ENCODE measurements at regions not wholly inside any gene's neighbourhood (a gene's known extent, or its start where the extent isn't known, plus 50 kb on each side); places are given as distances from the start of the nearest gene placed in this dataset.

GRCh38 chr1:4261327-4261726 lies 361.3 kb upstream of the C1orf174 start:
- TF ChIP-seq CTCF (IDR thresholded peaks at IDR 0.05) (no peak), POLR2A (IDR thresholded peaks at IDR 0.05; ENCODE audit: low read depth) (no peak), POLR2AphosphoS5 (IDR thresholded peaks at IDR 0.05) (no peak), EP300 (IDR thresholded peaks at IDR 0.05) (no peak)
